ENCODE measurements at regions not wholly inside any gene's neighbourhood (a gene's known extent, or its start where the extent isn't known, plus 50 kb on each side); places are given as distances from the start of the nearest gene placed in this dataset.

GRCh38 chr4:14124816-14125215, 497.3 kb upstream of the BOD1L1 start:
- DNase-seq (ENCODE audit: low spot score): no peak
- TF ChIP-seq CTCF (IDR thresholded peaks at IDR 0.05; ENCODE audit: borderline replicate concordance, control extremely low read depth, extremely low read depth, insufficient read depth, missing control alignments): no peak
- in situ Hi-C loops (cut with MboI; ENCODE audit: low sequenced_read_pairs, unreplicated experiment): no loop called here

GRCh38 chr4:14125375-14126129, 498.0 kb upstream of the BOD1L1 start:
- no peak for TF ChIP-seq CTCF (IDR thresholded peaks at IDR 0.05; ENCODE audit: borderline replicate concordance, control extremely low read depth, extremely low read depth, insufficient read depth, missing control alignments)
- in situ Hi-C loops (cut with MboI; ENCODE audit: low sequenced_read_pairs, unreplicated experiment): no loop called here
- DNase-seq (ENCODE audit: low spot score): peak; percentile 10

- TF ChIP-seq CTCF (IDR thresholded peaks at IDR 0.05; ENCODE audit: borderline replicate concordance, control extremely low read depth, extremely low read depth, insufficient read depth, missing control alignments): no peak
- no peak for DNase-seq (ENCODE audit: low spot score)
- in situ Hi-C loops (cut with MboI; ENCODE audit: low sequenced_read_pairs, unreplicated experiment): no loop called here
Measured at GRCh38 chr4:14130551-14130950, 503.0 kb upstream of the BOD1L1 start.

GRCh38 chr4:14131335-14131734, 503.8 kb upstream of the BOD1L1 start:
- no peak for TF ChIP-seq CTCF (IDR thresholded peaks at IDR 0.05; ENCODE audit: borderline replicate concordance, control extremely low read depth, extremely low read depth, insufficient read depth, missing control alignments)
- DNase-seq (ENCODE audit: low spot score): no peak
- in situ Hi-C loops (cut with MboI; ENCODE audit: low sequenced_read_pairs, unreplicated experiment): no loop called here

- no peak for DNase-seq (ENCODE audit: low spot score)
- in situ Hi-C loops (cut with MboI; ENCODE audit: low sequenced_read_pairs, unreplicated experiment): no loop called here
- TF ChIP-seq CTCF (IDR thresholded peaks at IDR 0.05; ENCODE audit: borderline replicate concordance, control extremely low read depth, extremely low read depth, insufficient read depth, missing control alignments): no peak
Measured at GRCh38 chr4:14132301-14132700, 504.8 kb upstream of the BOD1L1 start.

- in situ Hi-C loops (cut with MboI; ENCODE audit: low sequenced_read_pairs, unreplicated experiment): no loop called here
- no peak for DNase-seq (ENCODE audit: low spot score)
- no peak for TF ChIP-seq CTCF (IDR thresholded peaks at IDR 0.05; ENCODE audit: borderline replicate concordance, control extremely low read depth, extremely low read depth, insufficient read depth, missing control alignments)
Measured at GRCh38 chr4:14138106-14138505, 510.6 kb upstream of the BOD1L1 start.
